Left kidney (tissue), 1 donor: ENCODE measurements at regions not wholly inside any gene's neighbourhood (a gene's known extent, or its start where the extent isn't known, plus 50 kb on each side); places are given as distances from the start of the nearest gene placed in this dataset.

ENCODE experiments used
- DNase-seq: peaks from one replicate; pipeline ENCODE4 v3.0.0-alpha.2; 2013

- DNase-seq, result no peak
These were observed 258.2 kb upstream of the TNRC6C start for GRCh38 chr17:77700165-77700881.

- no peak for DNase-seq
These were observed 256.5 kb upstream of the TNRC6C start for GRCh38 chr17:77701996-77702395.

GRCh38 chr17:77704048-77704815, 254.3 kb upstream of the TNRC6C start:
- DNase-seq, result no peak

- no peak for DNase-seq
These were observed 251.6 kb upstream of the TNRC6C start for GRCh38 chr17:77706938-77707337.

GRCh38 chr17:77707546-77707945, 251.0 kb upstream of the TNRC6C start:
- no peak for DNase-seq

- DNase-seq, result no peak
These were observed 250.5 kb upstream of the TNRC6C start for GRCh38 chr17:77708049-77708448.

GRCh38 chr17:77708936-77709335, 249.6 kb upstream of the TNRC6C start:
- DNase-seq, result no peak

- no peak for DNase-seq
These were observed 248.9 kb upstream of the TNRC6C start for GRCh38 chr17:77709594-77709993.

GRCh38 chr17:77712578-77712977, 245.9 kb upstream of the TNRC6C start:
- no peak for DNase-seq

- DNase-seq, result no peak
These were observed 242.1 kb upstream of the TNRC6C start for GRCh38 chr17:77716289-77716926.

GRCh38 chr17:77717941-77718668, 240.4 kb upstream of the TNRC6C start:
- no peak for DNase-seq

- DNase-seq, result no peak
These were observed 239.9 kb upstream of the TNRC6C start for GRCh38 chr17:77718669-77718961.

- DNase-seq, result no peak
These were observed 238.7 kb upstream of the TNRC6C start for GRCh38 chr17:77719806-77720205.

- no peak for DNase-seq
These were observed 237.3 kb upstream of the TNRC6C start for GRCh38 chr17:77720946-77721845.

GRCh38 chr17:77721846-77722160, 236.7 kb upstream of the TNRC6C start:
- DNase-seq, result no peak

GRCh38 chr17:77722366-77722765, 236.1 kb upstream of the TNRC6C start:
- no peak for DNase-seq

- DNase-seq, result no peak
These were observed 235.2 kb upstream of the TNRC6C start for GRCh38 chr17:77723071-77723908.

GRCh38 chr17:77723909-77724875, 234.3 kb upstream of the TNRC6C start:
- no peak for DNase-seq

- DNase-seq, result peak; percentile 26
These were observed 233.5 kb upstream of the TNRC6C start for GRCh38 chr17:77724876-77725615.
